ENCODE measurements at regions not wholly inside any gene's neighbourhood (a gene's known extent, or its start where the extent isn't known, plus 50 kb on each side); places are given as distances from the start of the nearest gene placed in this dataset.

GRCh38 chr10:117729156-117729555 is 186.6 kb downstream of the EMX2 start:
- H3K27me3 ChIP-seq (replicated peaks in 1 of 4; ENCODE audit: control insufficient read depth in 3 of 4, extremely low read depth in 1 of 4, insufficient read depth in 3 of 4, low read length in 3 of 4) = peaks cover 0 to 6% (median 2%) of the 10 kb centered on the region in 4 experiments; a peak in 4 of 7 replicates

More at GRCh38 chr10:117729156-117729555, 186.6 kb downstream of the EMX2 start:
- Histone ChIP-seq H3K4me2 (ENCODE audit: insufficient read depth in 1 of 2, low read depth in 2 of 2, low read length in 2 of 2) (no peak overlapping the region), H3K36me3 (ENCODE audit: control insufficient read depth in 2 of 4, insufficient read depth in 4 of 4, low read length in 3 of 4) (no peaks in the 10 kb centered on the region), H3K27ac (ENCODE audit: low read depth, low read length) (no peak overlapping the region), H2AK5ac (ENCODE audit: low read depth, low read length) (no peak overlapping the region), H3K56ac (replicated peaks; ENCODE audit: insufficient read length, low read depth, low read length) (no peak overlapping the region), H3K4me1 (replicated peaks in 1 of 4; ENCODE audit: control insufficient read depth in 3 of 4, insufficient read depth in 4 of 4, low read length in 3 of 4) (peaks cover 0 to 9% (median 3%) of the 10 kb centered on the region in 4 experiments; a peak in 2 of 7 replicates), H3K4ac (replicated peaks; ENCODE audit: insufficient read length, low read depth, low read length) (no peak overlapping the region), H3K79me2 (ENCODE audit: control insufficient read depth in 1 of 2, insufficient read depth in 2 of 2, low read length in 2 of 2) (no peaks in the 10 kb centered on the region), H4K91ac (replicated peaks; ENCODE audit: insufficient read length, low read length) (no peak overlapping the region), H2BK120ac (replicated peaks; ENCODE audit: low read depth, low read length) (no peak overlapping the region), H3K79me1 (ENCODE audit: low read depth, low read length) (no peaks in the 10 kb centered on the region), H3K14ac (ENCODE audit: insufficient read length) (no peak overlapping the region), H3K18ac (ENCODE audit: extremely low read depth, low read length) (no peak overlapping the region), H3K23ac (ENCODE audit: insufficient read length) (no peak overlapping the region), H2BK15ac (ENCODE audit: low read length) (no peak overlapping the region), H2BK20ac (ENCODE audit: low read length) (no peak overlapping the region), H3K9me3 (ENCODE audit: insufficient read depth in 2 of 2, low read depth in 1 of 2, low read length in 1 of 2) (no peaks in the 10 kb centered on the region), H3K23me2 (ENCODE audit: low read depth, low read length) (no peaks in the 10 kb centered on the region), H3K9ac (replicated peaks in 1 of 4; ENCODE audit: extremely low read depth in 1 of 4, low read depth in 3 of 4, low read length in 3 of 4) (no peak overlapping the region), H2BK5ac (ENCODE audit: low read depth, low read length) (no peak overlapping the region), H3K4me3 (ENCODE audit: extremely low read depth in 1 of 4, insufficient read depth in 2 of 4, low read depth in 3 of 4, low read length in 4 of 4) (no peak overlapping the region), H2BK12ac (ENCODE audit: low read depth, low read length) (no peak overlapping the region), H4K5ac (ENCODE audit: insufficient read length, low read depth, low read length) (no peak overlapping the region), H2AFZ (ENCODE audit: low read length) (no peak overlapping the region), H4K8ac (ENCODE audit: extremely low read depth, insufficient read depth, low read length) (no peak overlapping the region), H4K20me1 (replicated peaks in 1 of 2; ENCODE audit: control insufficient read depth in 1 of 2, insufficient read depth in 2 of 2, low read length in 2 of 2) (no peaks in the 10 kb centered on the region)
- DNase-seq (ENCODE audit: low read depth in 1 of 2, low spot score in 2 of 2) (no peak), FAIRE-seq (no peak)
- ChIA-PET POLR2A (ENCODE audit: partially characterized antibody) (interaction anchor here (0.9 kb wide), 1 partner anchor 15 kb away, joined by 3 read pairs; no protein-coding TSS in a partner anchor), CTCF (ENCODE audit: partially characterized antibody) (interaction anchor here (1.8 kb wide), 1 partner anchor 13 kb away, joined by 11 read pairs; no protein-coding TSS in a partner anchor)
- WGBS, 2 experiments (ENCODE audit: extremely low coverage in 1 of 2, insufficient coverage in 1 of 2, insufficient read length in 1 of 2, insufficient replicate concordance in 2 of 2, low coverage in 1 of 2, low lambda C conversion rate in 2 of 2, missing lambda C conversion rate in 1 of 2) = 90% methylated on average over 4 of the region's 4 CpGs; no CpG with 5 or more reads in 1 of the 2 experiments
- no peak for TF ChIP-seq E2F6 (IDR thresholded peaks at IDR 0.05)
- TF ChIP-seq RNF2 (IDR thresholded peaks at IDR 0.05; ENCODE audit: borderline replicate concordance, low read depth, low read length, missing control alignments, poor library complexity, severe bottlenecking) = no peak
- no peak for TF ChIP-seq CHD2 (IDR thresholded peaks at IDR 0.05; ENCODE audit: low read length)
- TF ChIP-seq, protein P1, sequence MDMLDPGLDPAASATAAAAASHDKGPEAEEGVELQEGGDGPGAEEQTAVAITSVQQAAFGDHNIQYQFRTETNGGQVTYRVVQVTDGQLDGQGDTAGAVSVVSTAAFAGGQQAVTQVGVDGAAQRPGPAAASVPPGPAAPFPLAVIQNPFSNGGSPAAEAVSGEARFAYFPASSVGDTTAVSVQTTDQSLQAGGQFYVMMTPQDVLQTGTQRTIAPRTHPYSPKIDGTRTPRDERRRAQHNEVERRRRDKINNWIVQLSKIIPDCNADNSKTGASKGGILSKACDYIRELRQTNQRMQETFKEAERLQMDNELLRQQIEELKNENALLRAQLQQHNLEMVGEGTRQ (IDR thresholded peaks at IDR 0.05; ENCODE audit: low read length) = no peak
- TF ChIP-seq SIRT6 (IDR thresholded peaks at IDR 0.05; ENCODE audit: low read length) = no peak
- no peak for TF ChIP-seq CBX5 (IDR thresholded peaks at IDR 0.05; ENCODE audit: low read depth, low read length)
- no peak for TF ChIP-seq NRF1 (IDR thresholded peaks at IDR 0.05; ENCODE audit: low read depth, low read length)
- TF ChIP-seq SP1 (IDR thresholded peaks at IDR 0.05; ENCODE audit: low read depth, low read length) = no peak
- TF ChIP-seq FOSL1 (IDR thresholded peaks at IDR 0.05; ENCODE audit: insufficient read depth, low read depth, low read length) = no peak
- no peak for TF ChIP-seq RXRA (IDR thresholded peaks at IDR 0.05; ENCODE audit: insufficient read depth, low read depth, low read length)

Measured in H1 (cell line).